Cerebellar cortex (tissue), 1 donor: ENCODE measurements at regions not wholly inside any gene's neighbourhood (a gene's known extent, or its start where the extent isn't known, plus 50 kb on each side); places are given as distances from the start of the nearest gene placed in this dataset.

Experiments
- DNase-seq: peaks from one replicate; pipeline ENCODE4 v3.0.0-alpha.2; 2015; ENCODE audit warnings: low spot score

DNA sequence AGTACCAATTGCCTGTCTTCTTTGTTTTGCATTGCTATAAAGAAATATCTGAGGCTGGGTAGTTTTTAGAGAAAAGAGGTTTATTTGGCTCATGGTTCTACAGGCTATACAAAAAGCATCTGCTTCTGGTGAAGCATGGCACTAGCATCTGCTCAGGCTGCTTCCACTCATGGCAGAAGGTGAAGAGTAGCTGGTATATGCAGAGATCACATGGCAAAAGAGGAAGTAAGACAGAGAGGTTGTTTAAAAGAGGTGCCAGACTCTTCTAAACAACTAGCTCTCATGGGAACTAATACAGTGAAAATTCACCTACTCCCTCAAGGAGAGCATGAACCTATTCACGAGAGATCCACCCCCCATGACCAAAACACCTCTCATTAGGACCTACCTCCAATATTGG lies 56.7 kb upstream of the GUCA2B start:
- DNase-seq: no peak

DNA sequence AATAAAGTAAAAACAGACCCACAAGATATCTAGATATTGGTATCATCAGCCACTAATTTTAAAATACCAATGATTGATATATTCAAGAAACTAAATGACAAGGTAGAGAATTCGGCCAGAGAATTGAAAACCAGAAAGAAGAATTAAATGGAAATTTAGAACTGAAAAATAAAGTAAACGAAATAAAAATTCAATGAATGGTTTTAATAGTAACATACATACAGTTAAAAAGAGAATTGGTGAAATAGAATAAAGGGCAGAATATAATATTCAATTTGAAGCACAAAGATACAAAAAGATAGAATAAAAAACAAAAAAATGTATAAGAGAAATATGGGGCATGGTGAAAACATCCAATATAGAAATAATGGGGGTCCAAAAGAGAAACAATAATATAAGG lies 64.0 kb upstream of the GUCA2B start:
- no peak for DNase-seq

DNA sequence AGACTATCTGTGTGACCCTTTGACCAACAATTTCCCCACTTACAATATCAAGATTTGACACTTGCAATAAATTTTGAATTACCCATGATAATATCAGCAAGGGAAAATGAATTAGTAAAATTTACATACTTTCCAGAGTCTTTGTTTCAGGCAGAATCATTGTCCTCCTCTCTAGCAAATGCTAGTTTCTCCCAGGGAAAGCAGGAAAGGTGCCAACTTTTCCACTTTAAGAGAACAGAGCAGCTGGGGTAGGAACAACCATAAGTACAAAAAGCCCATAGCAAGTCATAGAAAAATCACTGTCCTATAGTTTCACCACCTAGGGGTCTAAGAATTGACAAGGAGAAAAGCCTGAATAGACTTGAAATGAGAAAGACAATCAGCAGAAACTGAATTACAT lies 67.1 kb upstream of the GUCA2B start:
- no peak for DNase-seq

DNA sequence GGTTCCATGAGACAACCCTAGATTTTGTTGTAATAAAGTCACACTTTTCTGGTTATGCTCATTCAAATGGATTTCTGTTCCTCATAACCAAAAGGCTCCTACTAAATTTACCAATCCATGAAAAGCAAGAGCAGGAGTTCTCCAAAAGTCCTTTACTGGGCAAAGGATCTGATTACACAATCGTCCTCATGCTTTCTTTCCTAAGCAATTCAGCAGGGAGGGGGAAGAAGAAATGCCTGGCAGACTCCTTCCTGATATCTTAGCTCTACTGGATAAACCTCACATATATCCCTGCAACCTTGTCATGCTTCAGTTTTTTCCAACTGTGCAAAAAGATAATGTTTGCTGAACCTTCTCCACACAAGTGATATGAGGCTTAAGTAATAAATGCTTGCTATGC lies 67.6 kb upstream of the GUCA2B start:
- no peak for DNase-seq

DNA sequence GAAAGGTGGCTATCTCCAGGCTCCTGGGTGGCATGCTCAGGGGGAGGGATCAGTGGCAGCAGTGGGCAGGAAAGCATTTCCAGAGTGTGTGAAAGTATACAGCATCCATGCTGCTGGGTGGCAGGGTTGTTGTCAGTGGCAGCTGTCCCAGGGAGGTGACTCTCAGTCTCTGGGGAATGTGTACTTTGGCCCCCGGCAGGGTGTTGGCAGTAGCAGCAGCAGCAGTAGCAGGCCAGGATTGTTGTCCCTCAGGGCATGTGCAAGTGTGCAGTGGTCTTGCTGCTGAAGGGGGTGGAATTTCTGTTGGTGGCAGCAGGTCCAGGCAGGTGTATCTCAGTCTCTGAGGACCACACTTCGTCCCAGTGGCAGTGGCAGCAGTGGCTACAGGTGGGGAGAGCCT lies 71.7 kb upstream of the GUCA2B start:
- DNase-seq: no peak

DNA sequence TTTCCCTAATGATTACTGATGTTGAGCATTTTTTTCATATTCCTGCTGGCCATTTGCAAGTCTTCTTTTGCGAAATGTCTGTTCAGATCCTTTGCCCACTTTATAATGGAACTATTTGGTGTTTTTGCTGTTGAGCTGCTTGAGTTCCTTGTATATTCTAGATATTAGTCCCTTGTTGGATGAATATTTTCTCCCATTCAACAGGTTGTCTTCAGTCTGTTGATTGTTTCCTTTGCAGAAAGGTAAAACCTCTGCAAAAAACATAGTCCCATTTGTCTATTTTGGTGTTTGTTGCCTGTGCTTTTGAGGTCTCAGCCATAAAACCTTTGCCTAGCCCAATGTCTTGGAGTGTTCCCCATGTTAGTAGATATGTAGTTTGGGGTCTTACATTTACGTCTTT lies 78.0 kb upstream of the GUCA2B start:
- no peak for DNase-seq

DNA sequence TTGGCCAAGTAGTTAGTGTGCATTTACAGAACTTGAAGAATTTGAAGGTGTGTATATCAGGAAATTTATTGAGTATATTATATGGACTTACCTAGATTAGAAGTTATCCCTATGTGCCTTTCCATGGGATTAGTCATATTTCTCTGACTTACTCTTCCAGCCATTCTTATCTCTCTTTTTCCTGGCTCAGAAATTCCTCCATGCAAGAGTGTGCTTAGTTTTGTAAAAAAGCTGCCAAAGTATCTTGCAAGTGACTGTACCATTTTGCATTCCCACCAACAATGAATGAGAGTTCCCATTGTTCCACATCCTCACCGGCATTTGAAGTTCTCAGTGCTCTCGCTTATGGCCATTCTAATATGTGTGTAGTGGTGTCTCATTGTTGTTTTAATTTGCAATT lies 82.2 kb upstream of the GUCA2B start:
- DNase-seq: no peak

DNA sequence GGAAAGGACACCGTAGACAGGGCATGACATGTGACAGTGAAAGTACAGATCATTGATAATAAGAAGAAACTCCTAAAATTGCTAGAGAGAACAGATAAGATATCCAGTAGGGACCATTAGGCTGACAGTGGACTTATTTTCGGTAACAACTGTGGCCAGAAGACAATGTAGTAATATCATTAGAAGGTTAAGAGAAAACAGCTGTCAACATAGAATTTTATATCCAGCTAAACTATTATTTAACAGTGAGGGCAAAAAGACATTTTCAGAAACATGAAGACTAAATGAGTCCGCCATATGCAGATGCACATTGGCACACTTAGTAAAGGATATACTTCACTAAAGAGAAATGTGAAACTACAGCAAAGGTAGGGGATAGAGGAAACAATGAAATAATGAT lies 95.4 kb upstream of the GUCA2B start:
- no peak for DNase-seq

DNA sequence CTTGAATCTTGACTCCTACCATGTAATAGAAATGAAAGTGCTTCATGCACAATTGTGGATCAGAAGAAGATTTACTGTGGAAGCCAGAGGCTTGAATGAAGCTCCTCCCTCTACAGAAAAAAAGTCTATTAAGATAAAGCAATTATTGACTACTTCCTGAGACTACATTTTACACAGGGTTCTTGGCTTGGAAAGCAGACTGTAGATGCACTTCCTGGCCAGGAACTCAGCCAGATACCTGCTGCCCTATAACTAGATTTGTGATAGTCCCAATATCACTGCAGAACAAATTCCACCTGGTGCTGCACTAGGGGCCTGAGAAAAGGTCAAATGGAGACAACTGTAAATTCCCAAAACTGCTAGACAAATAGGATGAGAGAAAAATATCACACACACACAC lies 96.8 kb upstream of the GUCA2B start:
- DNase-seq: no peak

DNA sequence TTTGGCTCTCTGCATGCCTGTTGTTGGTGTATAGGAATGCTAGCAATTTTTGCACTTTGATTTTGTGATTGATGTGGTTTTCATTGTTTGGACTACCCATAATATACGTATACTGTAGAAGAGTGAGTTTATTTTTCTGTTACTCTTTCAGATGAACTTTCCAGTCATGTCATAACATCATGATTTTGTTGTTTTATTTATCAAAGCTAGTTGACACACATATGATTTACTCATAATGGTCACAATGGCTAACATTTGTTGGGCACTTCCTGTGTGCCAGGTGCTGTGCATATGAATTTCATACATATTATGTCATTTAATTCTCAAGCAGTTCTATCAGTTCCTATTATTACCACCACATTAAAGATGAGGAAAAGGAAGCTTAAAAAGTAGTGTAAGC lies 98.1 kb upstream of the GUCA2B start:
- DNase-seq: no peak

DNA sequence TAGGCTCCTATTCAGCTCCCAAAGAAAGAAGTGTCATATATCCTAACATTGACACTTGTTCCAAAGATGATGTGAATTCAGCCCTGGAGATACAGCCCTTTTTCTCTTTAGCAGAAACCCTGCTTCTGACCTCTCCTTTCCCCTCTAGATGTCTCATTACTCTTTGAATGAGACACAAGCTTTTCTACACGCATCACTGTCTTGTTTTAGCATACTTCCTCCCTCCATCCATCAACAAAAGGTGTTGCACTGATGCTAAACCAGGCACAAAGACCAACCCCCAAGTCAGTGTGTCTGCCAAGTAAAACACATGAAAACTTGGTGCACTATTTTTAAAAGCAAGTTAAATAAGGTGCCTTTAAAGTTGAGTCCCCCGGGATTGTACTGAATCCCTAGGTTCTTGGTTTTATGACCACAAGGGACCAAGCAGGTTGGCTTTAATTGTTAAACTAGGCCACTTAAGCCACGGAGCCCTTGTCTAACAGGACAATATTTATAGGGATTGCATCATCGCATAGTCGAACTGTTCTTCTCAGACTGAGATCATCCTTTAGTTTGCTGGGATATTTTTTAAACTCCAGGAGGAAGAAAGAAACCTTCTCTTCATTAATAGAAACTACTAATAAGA lies 101.0 kb upstream of the GUCA2B start:
- no peak for DNase-seq

DNA sequence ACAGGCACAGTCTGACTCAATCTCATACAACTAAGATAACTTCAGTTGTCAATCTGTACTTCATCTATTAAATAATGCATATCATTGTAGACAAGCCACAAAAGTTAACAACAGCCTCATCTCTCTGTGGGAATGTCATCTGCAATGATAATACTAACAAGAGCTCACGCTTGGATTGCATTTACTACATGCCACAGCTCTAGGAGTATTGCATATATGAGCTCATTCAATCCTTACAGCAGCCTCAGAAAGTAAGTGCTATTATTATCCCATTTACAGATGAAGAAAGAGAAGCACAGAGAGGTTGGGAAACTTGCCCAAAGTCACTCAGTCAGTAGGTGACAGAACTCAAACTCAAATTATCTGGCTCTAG lies 105.7 kb upstream of the GUCA2B start:
- no peak for DNase-seq

DNA sequence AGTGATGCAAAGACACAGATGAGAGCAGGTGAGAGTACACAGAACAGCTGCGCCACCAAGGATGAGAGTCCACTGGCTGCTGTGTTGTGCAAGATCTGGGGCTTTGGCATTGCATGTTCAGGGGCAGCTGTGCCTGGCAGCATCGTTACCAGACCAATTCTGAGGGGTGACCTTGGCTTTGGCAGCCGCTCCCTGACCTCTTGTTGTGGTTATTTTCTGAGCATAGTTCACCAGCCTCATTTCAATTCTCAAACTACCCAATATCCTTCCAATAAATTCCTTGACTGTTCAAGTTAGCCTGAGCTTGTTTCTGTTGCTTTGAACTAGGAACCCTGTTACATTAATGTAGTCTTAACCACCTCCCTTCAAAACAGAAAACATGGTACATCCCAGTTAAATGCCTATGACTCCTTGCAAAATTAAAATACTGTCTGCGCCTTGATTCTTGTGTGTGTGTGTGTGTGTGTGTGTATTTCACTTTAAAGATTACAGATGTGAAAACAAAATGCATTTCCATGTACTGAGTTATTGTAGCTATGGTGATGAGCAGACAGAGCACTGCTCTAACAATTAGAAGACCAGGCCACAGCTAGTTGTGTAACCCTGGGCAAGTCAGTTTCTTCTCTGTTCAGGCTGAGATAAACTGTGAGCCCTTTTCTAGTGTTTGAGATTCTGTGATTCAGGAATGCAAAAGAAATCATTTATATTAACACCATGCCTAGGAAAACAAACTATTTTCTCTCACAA lies 106.3 kb upstream of the GUCA2B start:
- no peak for DNase-seq

DNA sequence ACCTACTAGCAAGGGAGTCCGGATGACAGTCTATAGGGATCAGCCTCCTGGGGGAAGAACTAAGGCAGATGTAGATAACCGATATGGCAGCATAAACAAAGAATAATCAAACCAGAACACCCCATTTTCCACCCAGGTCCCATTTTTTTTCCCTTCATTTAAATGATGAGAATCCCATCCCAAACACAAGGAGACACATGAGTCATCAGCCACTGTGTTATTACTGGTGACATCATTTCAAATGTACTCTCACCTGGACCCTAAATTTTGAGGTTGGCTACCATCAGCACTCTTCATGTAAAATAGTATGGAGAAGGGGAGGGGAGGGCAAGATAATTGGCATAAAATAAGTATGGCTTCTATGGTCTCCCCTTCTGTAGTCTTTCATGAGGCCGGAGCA lies 108.9 kb upstream of the GUCA2B start:
- DNase-seq: no peak

DNA sequence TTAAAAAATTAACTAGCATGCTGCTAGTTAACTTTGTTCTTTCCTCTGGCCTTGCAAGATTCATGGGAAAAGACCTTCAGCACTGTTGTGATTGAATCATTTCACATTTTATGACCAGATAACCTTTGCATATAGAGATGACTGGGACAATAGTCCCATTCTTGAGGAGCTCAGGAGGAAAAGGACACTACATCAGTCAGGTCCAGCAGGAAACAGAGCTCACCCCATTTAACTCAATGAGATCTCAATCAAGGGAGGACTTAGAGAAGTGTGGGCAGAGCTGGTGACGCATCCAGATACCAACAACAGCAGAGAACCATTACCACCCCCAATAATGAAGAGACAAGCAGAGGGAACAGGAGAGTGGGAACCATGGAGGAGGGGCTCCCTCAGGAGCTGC lies 109.4 kb upstream of the GUCA2B start:
- DNase-seq: no peak

DNA sequence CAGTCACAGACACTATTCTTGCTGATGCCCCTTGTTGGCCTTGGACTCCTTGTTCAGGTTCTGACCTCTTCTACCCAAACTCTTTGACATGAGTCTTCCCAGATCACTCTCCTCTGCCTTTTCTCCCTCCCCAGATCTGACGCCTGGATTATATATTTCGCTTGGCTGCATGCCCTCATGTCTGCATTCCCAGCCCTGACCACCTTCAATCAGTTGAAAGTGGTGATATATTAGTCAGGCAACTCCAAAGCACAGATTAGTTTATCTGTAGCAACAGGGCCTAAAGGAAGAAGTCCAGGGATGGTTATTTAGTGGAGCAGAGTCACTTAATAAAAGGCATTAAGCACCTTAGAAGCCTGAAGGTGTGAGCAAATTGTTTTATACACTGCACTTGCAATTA lies 110.0 kb upstream of the GUCA2B start:
- no peak for DNase-seq

DNA sequence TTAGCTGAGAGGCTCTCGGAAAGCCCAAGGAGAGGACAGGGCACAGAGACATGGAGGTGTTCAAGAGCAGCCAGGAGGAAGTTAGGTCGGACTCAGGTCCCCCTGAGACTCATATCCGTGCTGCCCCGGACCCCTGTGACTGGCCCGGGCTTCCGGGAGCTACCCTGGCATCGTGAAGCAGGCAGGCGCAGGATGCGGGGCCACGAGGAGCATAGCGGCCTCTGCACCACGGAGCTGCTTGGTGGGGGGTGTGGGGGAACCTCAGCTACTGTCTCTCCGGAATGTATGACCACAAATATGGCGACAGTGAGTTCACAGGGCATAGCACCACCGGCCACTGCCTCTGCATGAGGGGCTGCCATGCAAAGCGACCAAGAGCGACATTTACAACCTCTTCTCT lies 112.2 kb upstream of the GUCA2B start:
- DNase-seq: no peak

DNA sequence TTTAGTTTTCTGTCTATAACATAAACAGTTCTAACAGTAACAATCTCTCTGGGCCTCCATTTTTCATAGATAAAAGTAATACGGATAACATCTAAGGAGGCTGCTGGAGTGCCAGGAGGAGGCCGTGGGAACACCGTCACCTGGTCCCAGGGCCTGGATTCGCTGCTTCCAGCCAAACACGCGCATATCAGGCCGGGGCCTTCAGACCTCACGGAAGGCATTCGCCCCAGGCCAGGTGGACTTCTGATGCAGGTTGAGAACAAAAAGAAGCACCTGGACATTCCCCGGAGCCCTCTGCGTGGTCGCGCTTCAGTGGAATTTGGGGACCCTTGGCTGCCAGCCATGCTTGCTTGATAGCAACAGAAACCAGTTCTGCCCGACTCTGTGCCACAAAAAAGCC lies 113.1 kb upstream of the GUCA2B start:
- no peak for DNase-seq

DNA sequence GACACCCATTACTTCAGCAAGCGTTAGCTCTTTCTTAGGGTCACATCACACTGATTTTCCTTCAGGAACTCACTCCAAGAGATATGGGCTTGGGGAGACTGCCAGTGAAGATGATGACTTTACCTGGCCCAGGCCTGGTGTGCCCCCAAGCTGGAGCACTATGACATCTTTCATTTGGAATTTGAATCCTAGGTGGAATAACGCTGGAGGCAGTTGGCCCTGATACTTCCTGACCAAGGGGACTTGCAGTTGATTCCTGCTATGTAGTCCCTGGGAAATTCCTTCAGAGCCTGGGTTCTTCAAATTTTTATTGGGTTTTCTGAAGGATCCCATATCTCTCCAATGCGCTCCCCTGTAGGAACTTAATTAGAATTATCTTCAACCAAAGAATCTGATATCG lies 114.9 kb upstream of the GUCA2B start:
- DNase-seq: no peak

DNA sequence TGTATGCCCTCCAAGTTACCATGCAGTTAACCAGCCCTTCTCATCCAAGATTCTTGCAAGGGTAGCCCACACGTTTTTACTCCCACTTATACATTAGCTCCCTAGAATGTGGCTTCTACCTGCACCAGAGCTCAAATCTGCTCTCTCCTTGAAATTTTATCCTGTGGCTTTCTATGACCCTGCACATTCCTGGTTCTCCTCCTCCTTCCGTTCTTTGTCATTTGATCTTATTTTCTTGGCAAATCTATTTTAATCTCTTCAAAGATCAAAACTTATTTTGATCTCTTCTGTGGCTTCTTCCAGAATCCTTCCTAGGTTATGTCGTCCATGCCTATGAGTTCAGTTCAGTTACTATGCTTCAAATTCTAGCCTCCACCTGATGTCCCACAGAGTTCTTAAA lies 115.6 kb upstream of the GUCA2B start:
- DNase-seq: peak; percentile 5

DNA sequence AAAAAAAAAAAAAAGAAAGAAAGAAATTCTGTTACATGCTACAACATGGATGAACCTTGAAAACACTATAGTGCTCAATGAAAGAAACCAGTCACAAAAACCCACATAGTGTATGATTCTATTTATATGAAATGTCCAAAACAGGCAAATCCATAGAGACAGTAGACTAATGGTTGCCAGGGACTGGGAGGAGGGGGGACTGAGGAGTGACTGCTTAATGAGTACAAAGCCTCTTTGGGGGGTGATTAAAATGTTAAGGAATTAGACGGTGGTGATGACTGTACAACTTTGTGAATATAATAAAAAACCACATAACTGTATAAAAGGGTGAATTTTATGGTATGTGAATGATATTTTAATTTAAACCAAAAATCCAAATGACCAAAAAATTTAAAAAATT lies 116.0 kb upstream of the GUCA2B start:
- peak; percentile 4 for DNase-seq

DNA sequence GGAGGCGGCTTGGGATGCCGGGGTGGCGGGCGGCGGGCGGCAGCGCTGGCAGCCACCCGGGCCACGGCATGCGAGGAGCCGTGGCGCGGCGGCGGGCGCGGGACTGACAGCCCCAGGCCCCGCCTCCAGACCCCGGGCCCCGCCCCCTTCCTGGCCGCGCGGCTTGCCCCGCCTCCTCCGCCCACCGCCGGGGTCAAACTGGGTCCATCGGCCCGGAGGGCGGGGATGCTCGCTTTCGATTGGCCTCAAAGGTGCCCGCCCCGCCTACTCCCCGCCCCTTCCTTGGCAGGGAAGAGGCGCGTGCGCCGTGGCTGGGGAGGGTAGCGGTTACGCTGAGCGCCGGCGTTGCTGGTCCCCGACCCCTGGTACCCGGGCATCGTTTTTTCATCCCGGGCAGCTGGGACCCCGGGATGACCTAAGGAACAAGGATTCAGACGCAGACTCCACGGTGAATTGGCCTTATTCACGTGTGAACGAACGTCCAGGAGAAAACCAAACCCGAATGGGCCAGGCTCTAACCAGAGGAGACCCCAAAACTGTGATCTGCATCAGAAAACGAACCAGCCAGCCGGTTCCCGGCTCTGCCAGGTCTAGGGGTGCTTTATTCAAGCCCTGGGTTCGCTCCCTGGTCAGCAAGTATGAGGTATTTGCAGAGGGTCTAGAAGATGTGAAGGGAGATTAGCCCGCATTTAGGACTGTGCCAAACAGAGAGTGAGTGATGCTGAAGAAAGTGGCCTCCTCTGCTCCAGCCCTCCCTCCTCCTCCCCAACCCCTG lies 117.2 kb upstream of the GUCA2B start:
- peak; percentile 90 for DNase-seq

DNA sequence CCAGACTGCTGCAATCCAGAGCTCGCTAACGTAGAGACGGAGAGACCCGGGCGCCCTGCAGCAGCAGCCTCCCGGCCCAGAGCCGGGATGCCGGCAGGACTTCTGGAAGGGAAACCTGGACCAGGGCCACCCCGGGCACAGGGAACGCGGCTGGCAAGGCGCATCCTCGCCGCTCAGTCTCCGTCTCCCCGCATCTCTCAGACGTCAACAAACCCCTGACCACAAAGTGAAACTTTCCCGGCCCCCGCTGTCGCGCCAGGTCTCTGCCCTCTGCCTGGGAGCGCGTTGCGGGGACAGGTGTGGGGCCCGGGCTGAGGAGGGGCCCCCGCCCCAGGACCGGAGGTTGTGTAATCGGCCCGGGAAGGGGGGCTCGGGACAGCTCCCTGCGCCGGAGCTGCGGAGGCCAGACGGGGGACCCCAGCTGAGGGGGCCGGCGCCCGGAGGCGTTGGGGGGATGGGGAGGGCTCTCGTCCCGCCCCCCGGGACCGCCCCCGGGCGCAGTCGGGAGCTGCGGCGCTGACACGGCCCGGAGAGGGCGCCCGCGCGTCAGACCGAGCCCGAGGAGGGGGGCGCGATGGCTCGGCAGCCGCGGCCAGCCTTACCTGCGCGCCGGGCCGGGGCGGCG lies 116.6 kb upstream of the HIVEP3 start:
- DNase-seq: peak; percentile 57
